Activated T-helper 1 cell treated with Interleukin-2 at 50 U/mL for 16 hours (primary cell): ENCODE measurements at regions not wholly inside any gene's neighbourhood (a gene's known extent, or its start where the extent isn't known, plus 50 kb on each side); places are given as distances from the start of the nearest gene placed in this dataset.
"Not testable (repeated sequence)": the region's sequence is repeated elsewhere in the genome, so short reads cannot be mapped to it uniquely, and the experiment has no call there.

Experiments
- DNase-seq: peaks from one replicate; pipeline ENCODE4 v3.0.0-alpha.2; 2020; ENCODE audit warnings: low read depth

DNA sequence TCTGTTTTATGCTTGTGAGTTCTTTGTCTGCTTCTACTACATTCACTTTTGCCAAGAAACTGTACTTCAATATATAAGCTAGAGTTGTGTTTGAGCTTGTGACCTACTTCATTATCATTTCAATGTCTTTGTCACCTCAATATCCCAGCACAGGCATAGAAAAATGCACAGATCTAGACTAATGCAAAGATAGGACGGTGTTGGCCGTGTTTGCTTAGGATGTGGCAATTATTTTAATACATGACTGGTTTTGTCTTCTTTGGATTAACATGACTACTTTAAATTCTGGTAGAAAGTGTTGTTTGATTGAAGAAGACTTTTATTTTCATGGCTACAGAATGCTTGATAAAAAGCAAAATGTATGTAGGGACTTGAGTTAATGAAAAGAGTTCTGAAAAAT, 1075.0 kb upstream of the GJE1 start:
- DNase-seq: no peak

DNA sequence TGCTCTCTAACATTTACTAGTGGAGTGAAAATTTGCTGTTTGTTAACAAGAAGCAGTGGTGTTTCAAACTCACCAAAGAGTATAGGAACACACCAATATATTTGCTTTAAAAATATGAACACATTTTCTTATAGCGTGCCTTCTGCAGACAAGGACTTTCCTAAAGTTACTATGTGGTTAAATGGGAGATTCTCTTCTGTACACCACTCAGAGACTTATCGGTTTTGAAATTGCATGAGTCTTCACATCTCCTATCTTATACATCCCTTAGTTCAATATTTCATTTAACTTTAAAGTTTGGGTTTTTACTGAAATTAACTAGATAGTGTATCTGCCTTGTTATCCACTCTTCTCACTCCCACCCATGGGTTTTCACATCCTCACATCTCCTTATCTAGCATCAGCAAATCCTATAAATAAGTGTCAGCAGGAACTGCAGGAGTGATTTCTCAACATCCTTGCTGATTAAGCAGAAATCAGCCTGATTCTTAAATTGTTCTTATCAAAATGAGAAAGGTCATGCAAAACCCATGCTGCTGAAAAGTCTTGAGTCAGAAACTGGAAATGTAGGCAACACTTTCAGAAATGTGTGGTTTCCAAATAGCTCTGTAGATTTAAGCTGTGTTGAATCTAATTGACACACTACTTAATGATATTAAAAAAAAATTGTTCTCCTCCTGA, 1075.6 kb upstream of the GJE1 start:
- no peak for DNase-seq

GRCh38 chr6:141050471-141050870, 1082.3 kb upstream of the GJE1 start:
- DNase-seq: no peak

GRCh38 chr6:141048451-141048850, 1084.3 kb upstream of the GJE1 start:
- DNase-seq: no peak

- not testable (repeated sequence) for DNase-seq
Measured at GRCh38 chr6:141046496-141046895, 1086.2 kb upstream of the GJE1 start.

- no peak for DNase-seq
Measured at GRCh38 chr6:141041596-141042087, 1091.1 kb upstream of the GJE1 start.

- no peak for DNase-seq
Measured at GRCh38 chr6:141035312-141036200, 1097.2 kb upstream of the GJE1 start.

GRCh38 chr6:141033101-141033500, 1099.6 kb upstream of the GJE1 start:
- DNase-seq: no peak

- DNase-seq: no peak
Measured at GRCh38 chr6:141029908-141030307, 1102.8 kb upstream of the GJE1 start.

DNA sequence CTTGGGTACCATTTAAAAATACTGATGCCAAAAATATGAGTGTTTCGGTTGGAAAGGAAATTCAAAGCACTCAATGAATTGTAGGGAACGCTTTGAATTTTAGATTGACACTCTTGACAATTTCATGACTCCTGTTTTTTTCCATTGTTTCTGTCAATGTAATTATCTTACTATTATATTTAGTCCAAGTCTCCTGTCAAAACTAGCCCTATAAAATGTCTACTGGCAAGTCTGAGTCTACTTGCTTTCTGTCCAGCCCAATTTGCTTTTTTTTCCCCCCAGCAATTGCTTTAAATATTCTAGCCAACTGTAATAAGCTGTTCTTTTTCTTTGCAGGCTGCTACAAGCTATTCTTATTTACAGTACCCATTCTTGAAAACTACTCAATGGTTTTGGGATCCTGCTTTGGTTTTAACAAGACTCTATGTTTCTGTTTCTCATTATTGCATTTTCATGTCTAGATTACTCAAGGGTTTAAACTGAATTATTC, 1103.9 kb upstream of the GJE1 start:
- DNase-seq: no peak

DNA sequence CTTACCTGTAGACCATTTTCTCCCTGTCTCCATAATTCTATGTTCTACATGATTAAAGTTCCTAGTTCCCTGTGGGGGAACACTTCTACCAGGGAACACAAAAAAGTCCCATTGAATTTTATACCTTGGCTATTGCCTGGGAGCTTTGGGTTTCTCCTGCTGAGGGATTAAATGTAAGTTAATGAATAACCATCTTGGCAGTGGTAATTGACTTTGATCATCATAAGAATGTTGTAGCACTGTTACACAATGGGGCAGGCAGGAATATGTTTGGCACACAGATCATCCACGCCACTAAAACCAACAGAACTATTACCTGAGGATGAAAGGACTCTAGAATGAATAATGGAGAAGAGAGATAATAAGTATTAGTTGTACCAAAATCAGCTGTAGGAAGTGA, 1106.2 kb upstream of the GJE1 start:
- no peak for DNase-seq

DNA sequence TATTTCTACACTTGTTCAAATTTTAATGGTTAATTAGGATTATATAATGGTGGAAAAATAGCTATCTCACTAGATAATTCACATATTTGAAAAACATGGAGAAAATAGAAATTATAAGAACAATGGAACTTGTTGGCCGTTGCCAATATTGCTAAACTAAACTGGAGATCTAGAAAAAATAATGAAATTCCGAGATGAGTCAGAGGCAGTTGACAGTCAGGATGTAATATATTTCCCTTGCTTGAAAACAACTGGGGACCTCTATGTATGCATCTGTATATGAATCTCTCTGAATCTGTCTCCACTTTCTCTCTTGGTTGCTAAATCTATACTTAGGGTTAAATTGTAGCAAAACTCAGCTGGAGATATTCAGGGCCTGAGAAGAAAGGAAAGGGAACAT, 1108.2 kb upstream of the GJE1 start:
- no peak for DNase-seq

- DNase-seq: no peak
Measured at GRCh38 chr6:141017941-141018340, 1114.8 kb upstream of the GJE1 start.

DNA sequence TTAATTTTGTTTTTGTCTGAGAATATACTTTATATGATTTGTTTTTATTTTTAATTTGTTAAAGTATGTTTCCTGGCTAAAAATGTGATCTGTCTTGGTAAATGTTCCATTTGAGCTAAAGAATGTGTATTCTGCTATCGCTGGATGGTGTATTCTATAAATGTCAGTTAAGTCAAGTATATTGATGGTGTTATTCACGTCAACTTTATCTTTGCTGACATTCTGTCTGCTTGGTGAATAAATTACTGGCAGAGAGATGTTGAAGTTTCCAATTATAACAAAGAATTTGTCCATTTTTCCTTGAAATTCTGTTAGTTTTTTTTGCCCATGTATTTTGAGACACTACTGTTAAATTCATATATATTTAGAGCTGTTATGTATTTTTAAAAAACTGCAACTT, 1131.8 kb upstream of the GJE1 start:
- no peak for DNase-seq

DNA sequence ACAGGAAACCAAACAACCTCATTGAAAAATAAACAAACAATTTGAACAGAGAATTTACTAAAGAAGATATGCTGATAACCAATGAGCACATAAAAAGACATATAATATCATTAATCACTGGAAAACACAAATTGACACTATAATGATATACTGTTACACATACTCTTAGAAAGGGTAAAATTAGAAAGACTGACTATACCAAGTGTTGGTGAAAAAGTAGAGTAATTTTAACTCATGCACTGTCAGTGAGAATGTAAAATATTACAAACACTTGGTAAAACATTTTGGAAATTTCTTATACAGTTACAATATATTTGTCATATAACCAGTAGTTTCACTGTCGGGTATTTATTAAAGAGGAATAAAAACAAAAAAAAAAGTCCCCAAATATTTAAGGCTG, 1139.2 kb upstream of the GJE1 start:
- DNase-seq: no peak

GRCh38 chr6:140992678-140993077, 1140.0 kb upstream of the GJE1 start:
- no peak for DNase-seq

- DNase-seq: no peak
Measured at GRCh38 chr6:140988780-140989179, 1143.9 kb upstream of the GJE1 start.

DNA sequence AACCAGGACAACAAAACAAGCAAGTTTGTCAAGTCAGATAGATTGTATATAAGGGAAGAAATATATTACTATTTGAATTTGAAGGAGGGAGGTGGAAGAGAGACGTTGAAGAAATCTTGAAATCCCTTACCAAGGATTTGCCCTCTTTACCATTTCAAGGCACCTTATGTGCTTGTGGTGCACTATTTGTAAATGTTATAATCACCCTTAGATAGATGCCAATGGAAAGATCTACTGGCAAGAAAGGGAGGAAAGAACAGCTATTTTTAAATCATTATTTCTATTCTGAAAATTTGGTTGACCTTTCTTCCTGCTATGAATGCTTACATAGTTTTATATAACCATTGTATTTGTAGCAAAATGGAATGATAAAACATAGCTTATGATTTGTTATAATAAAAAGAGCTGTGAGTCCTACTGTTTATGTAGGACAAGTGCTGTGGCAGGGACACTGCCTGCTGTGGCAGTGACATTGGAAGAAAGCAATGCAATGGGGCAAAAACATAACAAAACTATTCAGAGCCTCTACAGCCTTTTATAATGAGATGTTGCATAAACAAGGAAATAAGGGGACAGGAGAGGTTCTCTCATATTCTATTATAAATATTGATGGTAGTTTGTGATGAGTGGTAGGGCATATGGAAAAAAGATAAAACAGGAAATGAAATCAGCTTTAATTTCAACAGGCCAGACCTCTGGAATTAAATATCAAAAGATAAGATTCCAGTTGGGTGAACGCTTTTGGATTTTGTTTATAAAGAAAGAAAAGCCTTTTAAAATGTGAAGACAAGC, 1145.2 kb upstream of the GJE1 start:
- no peak for DNase-seq

GRCh38 chr6:140985679-140986275, 1146.9 kb upstream of the GJE1 start:
- no peak for DNase-seq

- DNase-seq: no peak
Measured at GRCh38 chr6:140980265-140980887, 1152.3 kb upstream of the GJE1 start.

GRCh38 chr6:140979642-140980091, 1153.1 kb upstream of the GJE1 start:
- DNase-seq: no peak
